Common myeloid progenitor, CD34-positive (primary cell): ENCODE measurements at regions not wholly inside any gene's neighbourhood (a gene's known extent, or its start where the extent isn't known, plus 50 kb on each side); places are given as distances from the start of the nearest gene placed in this dataset.

Source experiments
- CTCF ChIA-PET: fragments of 350-600 bp; sonication (Branson Sonifier 250); formaldehyde crosslinking; loops from one replicate; lab custom pipeline; 2021; ENCODE audit warnings: antibody characterized with exemption; lab: Charles Lee
- POLR2A ChIA-PET: fragments of 350-600 bp; sonication (Branson Sonifier 250); formaldehyde crosslinking; loops from one replicate; lab custom pipeline; 2021; ENCODE audit warnings: antibody characterized with exemption; lab: Charles Lee
- DNase-seq, 3 donors: peaks; one replicate each; pipeline versions ENCODE4 v3.0.0 to v3.0.0-alpha.2; 2013
- H3K27ac ChIP-seq, 2 experiments: 1 replicate in 1 of 2; 2 replicates in 1 of 2; pipeline ENCODE4 v1.7.0; 2013; ENCODE audit warnings: inconsistent platforms in 2 of 2, low read length in 2 of 2, mild to moderate bottlenecking in 2 of 2, low read depth in 1 of 2, moderate library complexity in 1 of 2; ENCODE audit not compliant: severe bottlenecking in 2 of 2, insufficient read depth in 1 of 2, poor library complexity in 1 of 2
- H3K27me3 ChIP-seq, 5 experiments: replicated peaks in 2 of 5; 1 replicate in 3 of 5; 2 replicates in 2 of 5; pipeline versions ENCODE4 v1.6.1 to v1.7.0; 2013; ENCODE audit warnings: low read length in 4 of 5, mild to moderate bottlenecking in 2 of 5, moderate library complexity in 2 of 5, inconsistent platforms in 1 of 5; ENCODE audit not compliant: insufficient read depth in 5 of 5, control insufficient read depth in 4 of 5
- H3K36me3 ChIP-seq, 4 experiments: 1 replicate in 2 of 4; 2 replicates in 2 of 4; pipeline versions ENCODE4 v1.6.1 to v1.7.0; 2013; ENCODE audit warnings: low read length in 3 of 4, control low read depth in 1 of 4, mild to moderate bottlenecking in 1 of 4; ENCODE audit not compliant: control insufficient read depth in 4 of 4, insufficient read depth in 4 of 4
- H3K4me1 ChIP-seq, 4 experiments: 1 replicate in 3 of 4; 2 replicates in 1 of 4; pipeline versions ENCODE4 v1.6.1 to v1.7.1; 2013; ENCODE audit warnings: low read length in 3 of 4, mild to moderate bottlenecking in 3 of 4, control low read depth in 1 of 4, inconsistent platforms in 1 of 4, moderate library complexity in 1 of 4; ENCODE audit not compliant: control insufficient read depth in 4 of 4, insufficient read depth in 4 of 4; ENCODE audit errors: control extremely low read depth in 1 of 4
- H3K4me3 ChIP-seq, 7 experiments: 1 replicate in 4 of 7; 2 replicates in 3 of 7; pipeline versions ENCODE4 v1.5.1 to v1.7.0; 2013; ENCODE audit warnings: mild to moderate bottlenecking in 7 of 7, low read length in 6 of 7, moderate library complexity in 6 of 7, inconsistent platforms in 2 of 7, low read depth in 2 of 7, control low read depth in 1 of 7; ENCODE audit not compliant: insufficient read depth in 4 of 7, control insufficient read depth in 1 of 7; ENCODE audit errors: extremely low read depth in 1 of 7
- H3K9me3 ChIP-seq, 5 experiments: 1 replicate in 4 of 5; 2 replicates in 1 of 5; pipeline versions ENCODE4 v1.6.1 to v1.7.1; 2013; ENCODE audit warnings: low read length in 4 of 5, mild to moderate bottlenecking in 2 of 5, inconsistent platforms in 1 of 5, low read depth in 1 of 5, moderate library complexity in 1 of 5; ENCODE audit not compliant: control insufficient read depth in 4 of 5, insufficient read depth in 2 of 5; ENCODE audit errors: control extremely low read depth in 1 of 5
- WGBS: methylation state at CpG from one replicate; pipeline ENCODE4 v1.1.5; 2013; ENCODE audit not compliant: insufficient coverage; 5-methylcytosine and 5-hydroxymethylcytosine counted together

DNA sequence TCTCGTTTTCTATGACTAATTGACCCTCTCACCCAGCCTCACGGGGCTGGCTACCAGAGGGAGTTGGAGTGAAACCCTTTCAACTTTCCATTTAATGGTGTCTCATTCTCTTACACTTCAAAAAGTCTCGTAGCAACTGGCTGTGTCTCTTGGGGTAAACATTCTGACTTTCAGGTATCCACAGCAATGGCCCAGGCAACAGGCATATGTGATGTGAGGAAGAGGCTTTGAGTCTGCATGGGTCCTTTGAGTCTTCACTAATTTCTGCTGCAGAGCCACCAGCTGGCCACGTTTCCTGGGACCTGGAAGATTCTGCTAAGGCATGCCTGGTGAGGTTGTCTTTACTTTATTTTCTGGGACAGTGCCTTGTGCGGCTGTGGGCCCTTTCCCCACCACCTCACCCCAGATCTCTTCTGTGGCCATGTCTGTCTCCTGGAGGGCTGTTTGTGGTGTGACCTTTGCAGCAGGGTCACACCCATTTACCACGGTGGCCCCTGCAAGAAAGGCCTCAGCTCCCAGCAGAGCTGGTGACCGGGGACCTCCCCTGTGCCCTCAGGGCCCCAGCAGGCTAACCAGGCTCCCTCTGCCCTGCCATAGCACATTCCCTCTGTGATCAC is 112.5 kb upstream of the FRG1 start:
- ChIA-PET POLR2A (no interaction called here), CTCF (no interaction called here)
- Histone ChIP-seq H3K27me3 (no peaks in the 10 kb centered on the region), H3K4me3 (no peak overlapping the region), H3K36me3 (no peaks in the 10 kb centered on the region), H3K4me1 (no peaks in the 10 kb centered on the region), H3K9me3 (no peaks in the 10 kb centered on the region), H3K27ac (no peak overlapping the region)
- no peak for DNase-seq
- 81% methylated on average over 5 of the region's 7 CpGs for WGBS

GRCh38 chr4:189832528-189832927 is 108.1 kb upstream of the FRG1 start:
- CTCF ChIA-PET = interaction anchor here (1.3 kb wide), 1 partner anchor 10 kb away, joined by 5 read pairs; no protein-coding TSS in a partner anchor
- WGBS = 91% methylated on average over 3 of the region's 6 CpGs

DNA sequence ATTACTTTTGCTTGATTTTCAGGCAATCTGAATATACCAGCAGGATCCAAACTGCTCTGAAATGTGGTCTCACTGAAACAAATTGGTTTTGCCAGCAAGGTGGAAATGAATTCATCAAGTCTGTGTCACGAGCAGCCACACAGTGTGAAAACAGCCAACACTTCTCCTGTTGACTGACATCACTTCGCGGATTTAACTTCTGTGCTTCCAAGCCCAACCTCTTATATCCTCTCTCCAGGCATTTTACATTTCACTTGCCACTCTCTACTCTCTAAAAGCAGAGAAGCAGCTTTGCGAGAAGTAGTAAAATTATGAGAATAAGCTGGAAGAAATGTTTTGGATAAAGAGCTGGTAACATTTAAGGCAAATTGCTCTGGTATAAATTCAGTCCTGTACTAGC is 106.1 kb upstream of the FRG1 start:
- Histone ChIP-seq H3K4me3 (no peak overlapping the region), H3K36me3 (no peaks in the 10 kb centered on the region), H3K27ac (no peak overlapping the region), H3K4me1 (no peaks in the 10 kb centered on the region), H3K27me3 (no peaks in the 10 kb centered on the region), H3K9me3 (no peaks in the 10 kb centered on the region)
- DNase-seq = no peak
- POLR2A ChIA-PET = no interaction called here
- CTCF ChIA-PET = no interaction called here
- 100% methylated on average over 1 of the region's 4 CpGs for WGBS

More at GRCh38 chr4:189832528-189832927, 108.1 kb upstream of the FRG1 start:
- Histone ChIP-seq H3K27ac (no peak overlapping the region), H3K4me1 (no peaks in the 10 kb centered on the region), H3K9me3 (no peaks in the 10 kb centered on the region), H3K27me3 (no peaks in the 10 kb centered on the region), H3K4me3 (no peak overlapping the region), H3K36me3 (no peaks in the 10 kb centered on the region)
- no peak for DNase-seq
- POLR2A ChIA-PET = no interaction called here

GRCh38 chr4:189835505-189835904 is 105.2 kb upstream of the FRG1 start:
- POLR2A ChIA-PET = no interaction called here
- no peak for DNase-seq
- no peak overlapping the region for H3K27ac ChIP-seq
- H3K4me1 ChIP-seq = no peaks in the 10 kb centered on the region
- no peaks in the 10 kb centered on the region for H3K27me3 ChIP-seq
- H3K36me3 ChIP-seq = no peaks in the 10 kb centered on the region
- no peaks in the 10 kb centered on the region for H3K9me3 ChIP-seq
- no CpG with 5 or more reads among the region's 1 CpG for WGBS
- no peak overlapping the region for H3K4me3 ChIP-seq
- CTCF ChIA-PET = no interaction called here

DNA sequence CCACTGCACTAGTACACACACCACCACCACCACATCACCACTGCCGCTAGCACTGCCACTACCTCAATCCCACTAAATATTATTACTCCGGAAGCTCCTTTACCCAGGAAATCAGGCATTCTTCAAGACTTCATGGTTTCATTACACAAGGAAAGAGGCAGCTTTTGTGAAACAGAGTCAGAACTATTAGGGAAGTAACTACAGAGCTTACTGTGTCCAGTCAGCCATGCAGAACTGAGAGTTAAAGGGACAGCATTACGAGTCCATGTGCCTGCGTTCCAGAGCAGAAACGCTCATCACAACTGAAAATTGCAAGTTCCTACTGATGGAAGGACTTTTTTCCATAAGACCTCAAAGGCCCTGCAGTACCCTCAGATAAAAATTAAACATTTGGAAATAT is 103.2 kb upstream of the FRG1 start:
- Histone ChIP-seq H3K9me3 (no peaks in the 10 kb centered on the region), H3K4me3 (no peak overlapping the region), H3K27me3 (no peaks in the 10 kb centered on the region), H3K36me3 (no peaks in the 10 kb centered on the region), H3K27ac (no peak overlapping the region), H3K4me1 (no peaks in the 10 kb centered on the region)
- WGBS = 77% methylated on average over 5 of the region's 5 CpGs
- CTCF ChIA-PET = no interaction called here
- DNase-seq = no peak
- POLR2A ChIA-PET = no interaction called here

DNA sequence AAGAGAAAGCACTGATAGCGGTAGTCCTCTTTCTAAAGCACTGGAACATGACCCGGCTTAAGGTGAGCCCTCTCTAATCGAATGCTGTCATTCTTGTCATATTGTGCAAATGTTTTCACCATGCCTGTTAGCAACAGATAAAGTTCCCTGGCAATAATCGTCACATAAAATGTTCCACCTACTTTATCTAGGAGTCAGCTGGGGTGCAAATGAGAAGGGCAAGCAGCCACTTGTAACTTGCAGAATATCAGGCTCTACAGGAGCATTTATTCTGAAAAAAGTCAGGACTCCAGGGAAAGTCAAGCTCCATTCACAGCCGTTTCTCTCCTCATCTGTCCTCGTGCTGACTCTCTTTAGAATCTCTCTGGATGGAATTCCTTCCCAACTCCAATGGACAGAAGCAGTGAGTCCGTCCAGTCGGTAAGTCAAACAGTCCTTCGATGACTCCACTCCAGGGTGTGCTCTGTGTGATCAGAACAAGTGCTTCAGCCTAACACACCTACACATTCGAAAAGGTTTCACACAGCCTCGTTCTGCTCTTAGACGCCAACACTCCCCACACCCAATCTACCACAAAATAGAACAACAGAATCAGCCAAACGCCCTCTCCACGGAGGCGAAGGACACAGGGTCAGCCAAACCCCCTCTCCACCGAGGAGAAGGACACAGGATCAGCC is 101.7 kb upstream of the FRG1 start:
- Histone ChIP-seq H3K36me3 (no peaks in the 10 kb centered on the region), H3K9me3 (no peaks in the 10 kb centered on the region), H3K27me3 (no peaks in the 10 kb centered on the region), H3K4me3 (no peak overlapping the region), H3K4me1 (no peaks in the 10 kb centered on the region), H3K27ac (peak overlapping the region in 1 of 2 experiments; percentile 47)
- CTCF ChIA-PET = no interaction called here
- 85% methylated on average over 15 of the region's 16 CpGs for WGBS
- POLR2A ChIA-PET = no interaction called here
- peak in 1 of 3 donors; percentile 24 for DNase-seq

- 97% methylated on average over 5 of the region's 5 CpGs for WGBS
- no peak overlapping the region for H3K27ac ChIP-seq
These were observed 100.3 kb upstream of the FRG1 start for GRCh38 chr4:189840356-189840755.

More at GRCh38 chr4:189840356-189840755, 100.3 kb upstream of the FRG1 start:
- Histone ChIP-seq H3K4me1 (no peaks in the 10 kb centered on the region), H3K4me3 (no peak overlapping the region), H3K36me3 (no peaks in the 10 kb centered on the region), H3K27me3 (no peaks in the 10 kb centered on the region), H3K9me3 (no peaks in the 10 kb centered on the region)
- POLR2A ChIA-PET = no interaction called here
- CTCF ChIA-PET = no interaction called here
- DNase-seq = no peak
